Fibroblast of skin of abdomen (primary cell): ENCODE measurements at regions not wholly inside any gene's neighbourhood (a gene's known extent, or its start where the extent isn't known, plus 50 kb on each side); places are given as distances from the start of the nearest gene placed in this dataset.

ENCODE experiments used
- DNase-seq: peaks from one replicate; pipeline ENCODE4 v3.0.0-alpha.2; 2013

- DNase-seq = no peak
These were observed 133.0 kb upstream of the TAB2 start for GRCh38 chr6:149184523-149184922.

- DNase-seq = no peak
These were observed 131.6 kb upstream of the TAB2 start for GRCh38 chr6:149185799-149186357.

- DNase-seq = no peak
These were observed 130.6 kb upstream of the TAB2 start for GRCh38 chr6:149186873-149187272.

- no peak for DNase-seq
These were observed 127.2 kb upstream of the TAB2 start for GRCh38 chr6:149190224-149190831.

GRCh38 chr6:149194820-149195558, 122.5 kb upstream of the TAB2 start:
- DNase-seq = no peak

GRCh38 chr6:149196091-149196490, 121.4 kb upstream of the TAB2 start:
- DNase-seq = no peak

- DNase-seq = no peak
These were observed 120.0 kb upstream of the TAB2 start for GRCh38 chr6:149197482-149197881.

- no peak for DNase-seq
These were observed 119.2 kb upstream of the TAB2 start for GRCh38 chr6:149198265-149198664.

- DNase-seq = no peak
These were observed 117.1 kb upstream of the TAB2 start for GRCh38 chr6:149200282-149200945.

GRCh38 chr6:149201068-149201655, 116.3 kb upstream of the TAB2 start:
- DNase-seq = no peak

GRCh38 chr6:149202100-149202499, 115.4 kb upstream of the TAB2 start:
- no peak for DNase-seq

- DNase-seq = no peak
These were observed 114.6 kb upstream of the TAB2 start for GRCh38 chr6:149202952-149203351.

- DNase-seq = no peak
These were observed 114.0 kb upstream of the TAB2 start for GRCh38 chr6:149203509-149203908.

- no peak for DNase-seq
These were observed 109.3 kb upstream of the TAB2 start for GRCh38 chr6:149208134-149208601.

GRCh38 chr6:149209871-149210775, 107.4 kb upstream of the TAB2 start:
- DNase-seq = peak; percentile 37

GRCh38 chr6:149211046-149211571, 106.4 kb upstream of the TAB2 start:
- DNase-seq = no peak

- DNase-seq = peak; percentile 22
These were observed 105.3 kb upstream of the TAB2 start for GRCh38 chr6:149212206-149212605.

GRCh38 chr6:149212892-149213801, 104.4 kb upstream of the TAB2 start:
- no peak for DNase-seq

GRCh38 chr6:149213829-149214228, 103.7 kb upstream of the TAB2 start:
- DNase-seq = peak; percentile 20

- DNase-seq = no peak
These were observed 101.1 kb upstream of the TAB2 start for GRCh38 chr6:149216459-149216858.
